ENCODE measurements at regions not wholly inside any gene's neighbourhood (a gene's known extent, or its start where the extent isn't known, plus 50 kb on each side); places are given as distances from the start of the nearest gene placed in this dataset.

DNA sequence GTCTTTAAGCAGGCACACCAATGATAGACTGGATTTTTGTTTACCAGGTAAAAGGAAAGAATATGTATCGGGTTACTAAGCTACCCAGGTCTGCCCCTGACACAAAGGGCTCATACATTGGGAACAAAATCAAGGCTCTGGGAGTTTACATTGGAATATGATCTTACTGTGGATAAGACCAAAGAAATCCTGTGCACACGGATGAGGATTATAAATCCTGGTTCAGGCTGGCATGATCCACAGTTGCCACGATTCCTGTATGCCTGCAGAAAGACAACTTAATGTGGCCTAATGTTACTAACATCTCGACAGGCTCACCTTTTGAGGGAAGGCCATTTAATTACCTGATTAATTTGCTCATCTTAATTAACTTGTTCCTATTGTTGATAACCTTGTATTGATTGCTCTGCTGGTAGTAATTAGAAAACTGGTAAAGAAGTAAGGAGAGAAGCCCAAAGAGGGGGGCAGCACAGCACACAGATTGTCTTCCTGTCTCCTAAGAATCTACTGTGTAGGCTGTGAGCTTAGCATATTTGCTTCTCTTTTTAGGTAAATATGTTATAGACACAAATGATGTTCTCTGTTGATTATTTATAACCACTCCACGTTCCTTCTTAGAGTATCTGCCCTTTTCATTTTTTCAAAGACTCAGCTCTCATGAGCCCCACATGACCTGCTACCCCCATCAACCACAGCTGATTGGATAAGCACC lies 51.0 kb upstream of the TOX3 start (continued):
- TF ChIP-seq, protein P1, sequence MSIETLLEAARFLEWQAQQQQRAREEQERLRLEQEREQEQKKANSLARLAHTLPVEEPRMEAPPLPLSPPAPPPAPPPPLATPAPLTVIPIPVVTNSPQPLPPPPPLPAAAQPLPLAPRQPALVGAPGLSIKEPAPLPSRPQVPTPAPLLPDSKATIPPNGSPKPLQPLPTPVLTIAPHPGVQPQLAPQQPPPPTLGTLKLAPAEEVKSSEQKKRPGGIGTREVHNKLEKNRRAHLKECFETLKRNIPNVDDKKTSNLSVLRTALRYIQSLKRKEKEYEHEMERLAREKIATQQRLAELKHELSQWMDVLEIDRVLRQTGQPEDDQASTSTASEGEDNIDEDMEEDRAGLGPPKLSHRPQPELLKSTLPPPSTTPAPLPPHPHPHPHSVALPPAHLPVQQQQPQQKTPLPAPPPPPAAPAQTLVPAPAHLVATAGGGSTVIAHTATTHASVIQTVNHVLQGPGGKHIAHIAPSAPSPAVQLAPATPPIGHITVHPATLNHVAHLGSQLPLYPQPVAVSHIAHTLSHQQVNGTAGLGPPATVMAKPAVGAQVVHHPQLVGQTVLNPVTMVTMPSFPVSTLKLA (IDR thresholded peaks at IDR 0.05) = no peak
- TF ChIP-seq ZMYM4 (CRISPR knock-in tag; IDR thresholded peaks at IDR 0.05) (no peak), HNRNPL (IDR thresholded peaks at IDR 0.05; ENCODE audit: low read depth, low read length) (no peak), MED1 (CRISPR knock-in tag; IDR thresholded peaks at IDR 0.05) (no peak; the same call in 1 of the 2 replicates), TCF7L2 (IDR thresholded peaks at IDR 0.05; ENCODE audit: low read depth, low read length) (no peak), MIER3 (CRISPR knock-in tag; IDR thresholded peaks at IDR 0.05; ENCODE audit: borderline replicate concordance) (peak; percentile 84; the same call in 1 of the 2 replicates), ZSCAN21 (CRISPR knock-in tag; IDR thresholded peaks at IDR 0.05; ENCODE audit: borderline replicate concordance) (no peak), SIN3B (IDR thresholded peaks at IDR 0.05; ENCODE audit: low read length) (no peak), AHR (CRISPR knock-in tag; IDR thresholded peaks at IDR 0.05) (no peak), MAFF (IDR thresholded peaks at IDR 0.05; ENCODE audit: low read depth, low read length) (no peak)

DNA sequence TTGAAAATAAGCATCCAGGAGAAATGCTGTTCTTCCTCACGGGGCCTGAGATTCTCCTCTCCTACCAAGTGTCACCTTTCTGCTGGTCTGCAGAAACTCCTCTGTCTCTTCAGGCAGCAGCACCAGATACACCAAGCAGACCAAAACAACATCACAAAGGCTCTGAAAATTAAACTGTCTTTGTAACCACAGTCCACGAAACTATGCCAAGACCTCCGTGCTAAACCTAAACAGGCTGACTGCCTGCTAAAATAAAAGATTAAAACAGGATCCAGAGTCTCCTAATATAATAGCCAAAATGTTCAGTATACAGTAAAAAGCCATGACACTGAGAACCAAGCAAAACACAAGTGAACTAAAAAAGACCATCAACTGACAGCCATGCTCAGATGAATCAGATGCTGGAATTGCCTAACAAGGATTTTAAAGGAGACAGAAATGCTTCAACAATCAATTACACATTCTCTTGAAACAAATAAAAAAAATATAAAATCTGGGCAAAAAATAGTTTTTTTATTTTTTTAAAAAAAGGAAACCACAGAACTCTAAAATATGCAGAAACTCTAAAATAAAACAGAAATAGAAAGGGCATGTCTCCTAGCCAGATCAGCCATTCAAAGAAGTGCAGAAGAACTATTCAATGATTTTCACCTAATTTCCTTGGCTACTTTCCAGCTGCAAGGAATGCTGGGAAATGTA lies 50.3 kb upstream of the TOX3 start:
- no peak for FAIRE-seq
- WGBS (ENCODE audit: low lambda C conversion rate) = 57% methylated on average over 3 of the region's 3 CpGs
- no peaks in the 10 kb centered on the region for H3K27me3 ChIP-seq (ENCODE audit: control insufficient read depth in 1 of 2, insufficient read depth in 2 of 2, low read length in 2 of 2)
- H3K27ac ChIP-seq (ENCODE audit: extremely low read length, insufficient read depth, low read length) = no peak overlapping the region
- no peaks in the 10 kb centered on the region for H4K20me1 ChIP-seq (ENCODE audit: insufficient read depth, low read length)
- BruUV-seq (replicated peaks) = no TSS peak
- H3K4me1 ChIP-seq (ENCODE audit: insufficient read depth, low read length) = peaks cover 52% of the 10 kb centered on the region
- no peak overlapping the region for H3K4me2 ChIP-seq (ENCODE audit: low read depth, low read length)
- CTCF ChIA-PET (ENCODE audit: low intra/inter-chr PET ratio, low total read pairs) = no interaction called here
- no peak overlapping the region for H2AFZ ChIP-seq (ENCODE audit: low read length)
- H3K79me2 ChIP-seq (ENCODE audit: insufficient read depth, low read length) = no peaks in the 10 kb centered on the region
- no peaks in the 10 kb centered on the region for H3K36me3 ChIP-seq (replicated peaks in 1 of 2; ENCODE audit: control insufficient read depth in 1 of 2, insufficient read depth in 2 of 2, low read length in 2 of 2)
- POLR2A ChIA-PET = interaction anchor here (1.8 to 3.1 kb wide), 3 partner anchors 15 to 19 kb away, joined by 6 to 24 read pairs (median 9); no protein-coding TSS in a partner anchor
- H3K9me3 ChIP-seq (ENCODE audit: low read length) = no peaks in the 10 kb centered on the region
- no peak for ATAC-seq
- no peak overlapping the region for H3K4me3 ChIP-seq (replicated peaks in 1 of 3; ENCODE audit: insufficient read depth in 1 of 3, low read depth in 2 of 3, low read length in 3 of 3)
- in situ Hi-C loops (cut with HindIII; ENCODE audit: extremely low pct_ligation_motif_present, low pct_unique_long_range_greater_than_20kb) = no loop called here
- no peak for DNase-seq (ENCODE audit: low spot score)
- H3K9ac ChIP-seq (ENCODE audit: insufficient read depth, low read depth, low read length) = no peak overlapping the region
- intact Hi-C loops (cut with micrococcal nuclease; ENCODE audit: unreplicated experiment) = loop anchor here (1.0 to 2.0 kb wide), 3 partner anchors 15 to 48 kb away; no protein-coding TSS in a partner anchor
- TF ChIP-seq TBL1XR1 (IDR thresholded peaks at IDR 0.05; ENCODE audit: borderline replicate concordance, low read length, partially characterized antibody) (peak; percentile 21), MTF2 (CRISPR knock-in tag; IDR thresholded peaks at IDR 0.05; ENCODE audit: borderline replicate concordance) (no peak), ZNF335 (CRISPR knock-in tag; IDR thresholded peaks at IDR 0.05) (peak; percentile 40; the same call in 1 of the 2 replicates), HCFC1 (IDR thresholded peaks at IDR 0.05; ENCODE audit: low read depth, low read length) (peak; percentile 82), RFXANK (CRISPR knock-in tag; IDR thresholded peaks at IDR 0.05) (0 out of 2 replicates have a peak, but pooled peaks have one; percentile 46), LCORL (IDR thresholded peaks at IDR 0.05) (0 out of 2 replicates have a peak, but pooled peaks have one; percentile 20), LCORL (CRISPR knock-in tag; IDR thresholded peaks at IDR 0.05) (no peak), ISX (CRISPR knock-in tag; conservative IDR thresholded peaks at IDR 0.05) (no peak), YEATS4 (CRISPR knock-in tag; IDR thresholded peaks at IDR 0.05; ENCODE audit: borderline replicate concordance) (peak; percentile 45; the same call in 1 of the 2 replicates), SUZ12 (IDR thresholded peaks at IDR 0.05; ENCODE audit: low read depth, low read length) (peak; percentile 74), ATF1 (CRISPR knock-in tag; IDR thresholded peaks at IDR 0.05) (no peak), ZMAT3 (CRISPR knock-in tag; conservative IDR thresholded peaks at IDR 0.05) (0 out of 2 replicates have a peak, but pooled peaks have one; percentile 43), NFIC (IDR thresholded peaks at IDR 0.05; ENCODE audit: low read length) (0 out of 2 replicates have a peak, but pooled peaks have one; percentile 91)
- TF ChIP-seq, protein P2, sequence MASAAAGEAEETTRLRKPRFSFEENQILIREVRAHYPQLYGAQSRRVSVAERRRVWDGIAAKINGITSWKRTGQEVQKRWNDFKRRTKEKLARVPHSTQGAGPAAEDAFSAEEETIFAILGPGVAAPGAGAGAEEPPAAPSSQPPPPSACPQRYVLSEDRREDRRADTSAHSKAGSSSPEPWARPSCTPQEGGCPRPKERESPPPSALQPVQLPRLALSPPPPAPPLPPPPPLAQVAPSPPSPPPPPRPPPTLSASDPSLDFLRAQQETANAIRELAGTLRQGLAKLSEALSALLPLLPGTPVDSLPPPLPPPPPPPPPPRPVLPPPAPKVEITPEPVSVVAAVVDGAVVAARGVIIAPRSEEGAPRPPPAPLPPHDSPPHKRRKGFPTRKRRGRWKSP (CRISPR knock-in tag; IDR thresholded peaks at IDR 0.05) = 0 out of 2 replicates have a peak, but pooled peaks have one; percentile 5
